ENCODE measurements at regions not wholly inside any gene's neighbourhood (a gene's known extent, or its start where the extent isn't known, plus 50 kb on each side); places are given as distances from the start of the nearest gene placed in this dataset.
"Not testable (repeated sequence)": the region's sequence is repeated elsewhere in the genome, so short reads cannot be mapped to it uniquely, and the experiment has no call there.

- no peak overlapping the region for H2AFZ ChIP-seq (ENCODE audit: control insufficient read depth, low read length)
- FAIRE-seq (no peak), DNase-seq (ENCODE audit: low read depth, low spot score) (no peak)
- TF ChIP-seq EZH2 (IDR thresholded peaks at IDR 0.05; ENCODE audit: low read length) (no peak), CTCF (optimal IDR thresholded peaks at IDR 0.05 in 1 of 3, IDR thresholded peaks at IDR 0.05 in 1 of 3, conservative IDR thresholded peaks at IDR 0.05 in 1 of 3; ENCODE audit: extremely low read depth in 1 of 3, insufficient read depth in 2 of 3, low read length in 3 of 3) (no peak)
- dilution Hi-C loops (cut with MboI; ENCODE audit: extremely low pct_ligation_motif_present, low sequenced_read_pairs): no loop called here
- no peaks in the 10 kb centered on the region for H3K9me3 ChIP-seq (ENCODE audit: control insufficient read depth, low read depth, low read length)
- no peaks in the 10 kb centered on the region for H3K4me1 ChIP-seq (ENCODE audit: control insufficient read depth, extremely low read depth, insufficient read depth, low read length)
- H3K27ac ChIP-seq (ENCODE audit: control insufficient read depth, insufficient read depth, low read length): no peak overlapping the region
- H3K9me1 ChIP-seq (ENCODE audit: control insufficient read depth, extremely low read depth, insufficient read depth, low read length): no peaks in the 10 kb centered on the region
- H3K79me2 ChIP-seq (ENCODE audit: control insufficient read depth, insufficient read depth, low read length): no peaks in the 10 kb centered on the region
- H4K20me1 ChIP-seq (ENCODE audit: control insufficient read depth, extremely low read depth, insufficient read depth, low read length): no peaks in the 10 kb centered on the region
- no peak overlapping the region for H3K4me3 ChIP-seq (ENCODE audit: control insufficient read depth in 2 of 3, extremely low read depth in 1 of 3, insufficient read depth in 2 of 3, low read depth in 1 of 3, low read length in 3 of 3)
- no peak overlapping the region for H3K9ac ChIP-seq (ENCODE audit: control insufficient read depth, extremely low read depth, insufficient read depth, low read length)
- no peaks in the 10 kb centered on the region for H3K27me3 ChIP-seq (ENCODE audit: control insufficient read depth, extremely low read depth, insufficient read depth, low read length)
- no peaks in the 10 kb centered on the region for H3K36me3 ChIP-seq (ENCODE audit: control insufficient read depth in 2 of 2, extremely low read depth in 1 of 2, insufficient read depth in 2 of 2, low read length in 2 of 2)
- H3K4me2 ChIP-seq (ENCODE audit: control insufficient read depth, extremely low read depth, insufficient read depth, low read depth, low read length): no peak overlapping the region
Measured at GRCh38 chr2:48232351-48232750, 82.1 kb upstream of the FOXN2 start.

GRCh38 chr2:48233005-48233404, 81.5 kb upstream of the FOXN2 start:
- H4K20me1 ChIP-seq (ENCODE audit: control insufficient read depth, extremely low read depth, insufficient read depth, low read length): no peaks in the 10 kb centered on the region
- peak; percentile 7 for DNase-seq (ENCODE audit: low read depth, low spot score)

DNA sequence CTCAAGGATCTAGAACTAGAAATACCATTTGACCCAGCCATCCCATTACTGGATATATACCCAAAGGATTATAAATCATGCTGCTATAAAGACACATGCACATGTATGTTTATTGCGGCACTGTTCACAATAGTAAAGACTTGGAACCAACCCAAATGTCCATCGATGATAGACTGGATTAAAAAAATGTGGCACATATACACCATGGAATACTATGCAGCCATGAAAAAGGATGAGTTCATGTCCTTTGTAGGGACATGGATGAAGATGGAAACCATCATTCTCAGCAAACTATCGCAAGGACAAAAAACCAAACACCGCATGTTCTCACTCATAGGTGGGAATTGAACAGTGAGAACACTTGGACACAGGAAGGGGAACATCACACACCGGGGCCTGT, 80.7 kb upstream of the FOXN2 start:
- H3K9me3 ChIP-seq (ENCODE audit: control insufficient read depth, low read depth, low read length); FAIRE-seq; H3K79me2 ChIP-seq (ENCODE audit: control insufficient read depth, insufficient read depth, low read length); H2AFZ ChIP-seq (ENCODE audit: control insufficient read depth, low read length); H3K4me3 ChIP-seq (ENCODE audit: control insufficient read depth in 2 of 3, extremely low read depth in 1 of 3, insufficient read depth in 2 of 3, low read depth in 1 of 3, low read length in 3 of 3); H3K27ac ChIP-seq (ENCODE audit: control insufficient read depth, insufficient read depth, low read length); H4K20me1 ChIP-seq (ENCODE audit: control insufficient read depth, extremely low read depth, insufficient read depth, low read length); H3K4me1 ChIP-seq (ENCODE audit: control insufficient read depth, extremely low read depth, insufficient read depth, low read length); dilution Hi-C loops (cut with MboI; ENCODE audit: extremely low pct_ligation_motif_present, low sequenced_read_pairs); H3K4me2 ChIP-seq (ENCODE audit: control insufficient read depth, extremely low read depth, insufficient read depth, low read depth, low read length); H3K36me3 ChIP-seq (ENCODE audit: control insufficient read depth in 2 of 2, extremely low read depth in 1 of 2, insufficient read depth in 2 of 2, low read length in 2 of 2); H3K27me3 ChIP-seq (ENCODE audit: control insufficient read depth, extremely low read depth, insufficient read depth, low read length); H3K9me1 ChIP-seq (ENCODE audit: control insufficient read depth, extremely low read depth, insufficient read depth, low read length); DNase-seq (ENCODE audit: low read depth, low spot score); H3K9ac ChIP-seq (ENCODE audit: control insufficient read depth, extremely low read depth, insufficient read depth, low read length): not testable (repeated sequence)

More at GRCh38 chr2:48233005-48233404, 81.5 kb upstream of the FOXN2 start:
- Histone ChIP-seq H3K4me3 (ENCODE audit: control insufficient read depth in 2 of 3, extremely low read depth in 1 of 3, insufficient read depth in 2 of 3, low read depth in 1 of 3, low read length in 3 of 3) (no peak overlapping the region), H3K4me1 (ENCODE audit: control insufficient read depth, extremely low read depth, insufficient read depth, low read length) (no peaks in the 10 kb centered on the region), H3K9me1 (ENCODE audit: control insufficient read depth, extremely low read depth, insufficient read depth, low read length) (no peaks in the 10 kb centered on the region), H3K36me3 (ENCODE audit: control insufficient read depth in 2 of 2, extremely low read depth in 1 of 2, insufficient read depth in 2 of 2, low read length in 2 of 2) (no peaks in the 10 kb centered on the region), H3K4me2 (ENCODE audit: control insufficient read depth, extremely low read depth, insufficient read depth, low read depth, low read length) (no peak overlapping the region), H3K27ac (ENCODE audit: control insufficient read depth, insufficient read depth, low read length) (no peak overlapping the region), H3K9me3 (ENCODE audit: control insufficient read depth, low read depth, low read length) (no peaks in the 10 kb centered on the region), H3K27me3 (ENCODE audit: control insufficient read depth, extremely low read depth, insufficient read depth, low read length) (no peaks in the 10 kb centered on the region), H2AFZ (ENCODE audit: control insufficient read depth, low read length) (no peak overlapping the region), H3K9ac (ENCODE audit: control insufficient read depth, extremely low read depth, insufficient read depth, low read length) (no peak overlapping the region), H3K79me2 (ENCODE audit: control insufficient read depth, insufficient read depth, low read length) (no peaks in the 10 kb centered on the region)
- no peak for TF ChIP-seq EZH2 (IDR thresholded peaks at IDR 0.05; ENCODE audit: low read length)
- no peak for TF ChIP-seq CTCF (optimal IDR thresholded peaks at IDR 0.05 in 1 of 3, IDR thresholded peaks at IDR 0.05 in 1 of 3, conservative IDR thresholded peaks at IDR 0.05 in 1 of 3; ENCODE audit: extremely low read depth in 1 of 3, insufficient read depth in 2 of 3, low read length in 3 of 3)
- dilution Hi-C loops (cut with MboI; ENCODE audit: extremely low pct_ligation_motif_present, low sequenced_read_pairs): no loop called here
- no peak for FAIRE-seq
